Loucy (cell line): ENCODE measurements at regions not wholly inside any gene's neighbourhood (a gene's known extent, or its start where the extent isn't known, plus 50 kb on each side); places are given as distances from the start of the nearest gene placed in this dataset.

Experiments
- H2AFZ ChIP-seq: fragments of 200-600 bp; sonication (generic); 2 replicates; pipeline ENCODE4 v1.6.0; 2016; ENCODE audit warnings: antibody characterized with exemption, mild to moderate bottlenecking, low read length, moderate library complexity
- H3F3A ChIP-seq: fragments of 200-600 bp; 2 replicates; pipeline ENCODE4 v1.6.0; 2016; ENCODE audit warnings: antibody characterized with exemption, low read depth, mild to moderate bottlenecking
- H3K27me3 ChIP-seq: fragments of 200-600 bp; sonication (generic); 2 replicates; pipeline ENCODE4 v1.6.1; 2014; ENCODE audit warnings: low read length, mild to moderate bottlenecking; ENCODE audit not compliant: insufficient read depth, poor library complexity, severe bottlenecking
- H3K36me3 ChIP-seq: fragments of 200-600 bp; sonication (generic); 2 replicates; pipeline ENCODE4 v1.6.1; 2016; ENCODE audit warnings: low read length; ENCODE audit not compliant: insufficient read depth
- H3K4me1 ChIP-seq: fragments of 200-600 bp; sonication (generic); 2 replicates; pipeline ENCODE4 v1.5.1; 2014; ENCODE audit warnings: low read length, mild to moderate bottlenecking; ENCODE audit not compliant: insufficient read depth, poor library complexity, severe bottlenecking
- H3K4me2 ChIP-seq: fragments of 200-600 bp; sonication (generic); 2 replicates; pipeline ENCODE4 v1.6.0; 2014; ENCODE audit warnings: antibody characterized with exemption, low read length, low read depth, mild to moderate bottlenecking; ENCODE audit not compliant: poor library complexity, severe bottlenecking
- H3K4me3 ChIP-seq: fragments of 200-600 bp; sonication (generic); 2 replicates; pipeline ENCODE4 v1.5.1; 2014; ENCODE audit warnings: low read length, mild to moderate bottlenecking, mixed read lengths; ENCODE audit not compliant: poor library complexity, severe bottlenecking
- H3K79me2 ChIP-seq: fragments of 200-600 bp; sonication (generic); 2 replicates; pipeline ENCODE4 v1.6.1; 2014; ENCODE audit warnings: low read length; ENCODE audit not compliant: insufficient read depth
- H3K9ac ChIP-seq: fragments of 200-600 bp; sonication (generic); 2 replicates; pipeline ENCODE4 v1.6.0; 2014; ENCODE audit warnings: mild to moderate bottlenecking, low read depth, low read length, moderate library complexity; ENCODE audit not compliant: poor library complexity, severe bottlenecking
- H3K9me2 ChIP-seq: fragments of 200-600 bp; sonication (generic); replicated peaks from 2 replicates; pipeline ENCODE4 v1.6.1; 2016; ENCODE audit warnings: low read depth, low read length, mixed read lengths
- H3K9me3 ChIP-seq: fragments of 200-600 bp; sonication (generic); 2 replicates; pipeline ENCODE4 v1.6.1; 2014; ENCODE audit warnings: mild to moderate bottlenecking, antibody characterized with exemption, low read length, low read depth; ENCODE audit not compliant: insufficient read depth
- H4K20me1 ChIP-seq: fragments of 200-600 bp; sonication (generic); 2 replicates; pipeline ENCODE4 v1.6.0; 2014; ENCODE audit warnings: antibody characterized with exemption, low read length, mild to moderate bottlenecking; ENCODE audit not compliant: insufficient read depth, poor library complexity, severe bottlenecking
- CTCF ChIP-seq: fragments of 200-600 bp; sonication (generic); conservative IDR thresholded peaks from 2 replicates; pipeline ENCODE4 v1.5.1; 2014; ENCODE audit warnings: mild to moderate bottlenecking, antibody characterized with exemption, low read length
- EZH2phosphoT487 ChIP-seq: fragments of 200-600 bp; IDR thresholded peaks from 2 replicates; pipeline ENCODE4 v1.6.1; 2018; ENCODE audit warnings: antibody characterized with exemption, mild to moderate bottlenecking, moderate library complexity, borderline replicate concordance

DNA sequence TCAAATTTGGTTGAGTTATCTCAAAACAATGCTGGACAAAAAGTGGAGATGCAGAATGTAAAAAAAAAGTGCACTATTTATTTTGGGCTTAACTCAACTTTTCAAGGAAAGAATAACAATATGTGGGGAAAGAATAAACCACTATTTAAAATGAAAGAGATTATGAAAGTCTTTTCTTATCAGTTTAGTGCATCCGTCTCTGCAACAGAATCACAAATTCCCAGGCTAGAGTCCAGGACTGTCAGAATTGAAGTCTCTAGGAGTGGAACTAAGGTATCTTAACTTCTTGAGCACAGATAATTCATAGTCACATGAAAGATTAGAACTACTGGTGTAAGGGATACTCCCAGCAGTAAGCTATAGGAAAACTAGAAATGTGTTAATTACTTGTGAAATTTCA is 1200.3 kb upstream of the LRRN3 start:
- Histone ChIP-seq H3K4me3 (no peak overlapping the region), H3K4me1 (no peaks in the 10 kb centered on the region), H2AFZ (no peak overlapping the region), H3K4me2 (no peak overlapping the region), H3K79me2 (no peaks in the 10 kb centered on the region), H3K36me3 (no peaks in the 10 kb centered on the region), H3K27me3 (no peaks in the 10 kb centered on the region), H3F3A (no peaks in the 10 kb centered on the region), H3K9ac (no peak overlapping the region), H3K9me2 (no peaks in the 10 kb centered on the region), H4K20me1 (no peaks in the 10 kb centered on the region), H3K9me3 (no peaks in the 10 kb centered on the region)
- TF ChIP-seq CTCF (no peak), EZH2phosphoT487 (no peak)

DNA sequence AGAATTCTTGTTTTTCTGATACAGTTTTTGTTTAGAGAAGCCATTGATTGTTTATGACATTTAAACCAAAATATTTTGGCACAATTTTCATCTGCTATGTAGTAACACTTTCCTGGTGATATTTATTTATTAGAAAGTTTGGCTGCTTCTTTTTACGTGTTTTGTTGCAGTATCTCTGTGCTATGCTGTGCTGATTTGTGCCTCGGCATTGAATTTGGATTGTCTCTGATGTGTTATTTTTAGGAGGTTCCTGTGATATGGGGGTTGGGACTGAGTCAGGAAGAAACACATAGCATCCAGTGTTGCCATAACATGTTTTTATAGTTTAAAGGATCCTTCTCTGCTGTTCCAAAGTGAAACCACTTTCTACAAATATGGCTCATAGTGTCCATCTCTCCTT is 1197.7 kb upstream of the LRRN3 start:
- no peak overlapping the region for H2AFZ ChIP-seq
- H4K20me1 ChIP-seq: no peaks in the 10 kb centered on the region
- H3K4me1 ChIP-seq: no peaks in the 10 kb centered on the region
- no peaks in the 10 kb centered on the region for H3K9me3 ChIP-seq
- TF ChIP-seq CTCF (no peak), EZH2phosphoT487 (no peak)
- no peaks in the 10 kb centered on the region for H3F3A ChIP-seq
- H3K36me3 ChIP-seq: no peaks in the 10 kb centered on the region
- no peaks in the 10 kb centered on the region for H3K79me2 ChIP-seq
- H3K27me3 ChIP-seq: no peaks in the 10 kb centered on the region
- H3K9ac ChIP-seq: no peak overlapping the region
- no peaks in the 10 kb centered on the region for H3K9me2 ChIP-seq
- H3K4me2 ChIP-seq: no peak overlapping the region
- no peak overlapping the region for H3K4me3 ChIP-seq

DNA sequence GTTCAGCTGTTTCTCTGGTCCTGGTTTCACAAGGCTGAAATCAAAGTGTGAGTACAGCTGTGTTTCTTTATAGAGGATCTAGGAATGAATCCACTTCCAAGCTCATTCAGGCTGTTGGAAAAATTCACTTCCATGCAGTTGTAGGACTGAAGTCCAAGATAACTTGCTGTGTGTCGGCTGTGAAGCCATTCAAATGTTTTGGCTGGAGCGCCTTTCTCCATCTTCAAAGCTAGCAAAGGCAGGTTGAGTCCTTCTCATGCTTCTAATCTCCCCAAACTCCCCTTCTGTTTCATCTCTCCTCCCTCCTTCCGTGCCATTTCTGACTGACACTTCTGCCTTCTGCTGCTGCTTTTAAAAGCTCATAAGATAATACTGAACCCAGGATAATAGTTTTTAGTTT is 1195.4 kb upstream of the LRRN3 start:
- H3K27me3 ChIP-seq: no peaks in the 10 kb centered on the region
- H3K9me3 ChIP-seq: no peaks in the 10 kb centered on the region
- H3K4me2 ChIP-seq: no peak overlapping the region
- H2AFZ ChIP-seq: no peak overlapping the region
- no peaks in the 10 kb centered on the region for H3K36me3 ChIP-seq
- H3F3A ChIP-seq: no peaks in the 10 kb centered on the region
- no peak overlapping the region for H3K4me3 ChIP-seq
- H3K79me2 ChIP-seq: no peaks in the 10 kb centered on the region
- no peaks in the 10 kb centered on the region for H3K9me2 ChIP-seq
- H4K20me1 ChIP-seq: no peaks in the 10 kb centered on the region
- TF ChIP-seq EZH2phosphoT487 (no peak), CTCF (no peak)
- H3K9ac ChIP-seq: no peak overlapping the region
- H3K4me1 ChIP-seq: no peaks in the 10 kb centered on the region
